BJ (cell line): ENCODE measurements at regions not wholly inside any gene's neighbourhood (a gene's known extent, or its start where the extent isn't known, plus 50 kb on each side); places are given as distances from the start of the nearest gene placed in this dataset.
"Not testable (repeated sequence)": the region's sequence is repeated elsewhere in the genome, so short reads cannot be mapped to it uniquely, and the experiment has no call there.

Experiments used
- CTCF ChIA-PET: fragments of 350-600 bp; formaldehyde crosslinking; extraction: SDS; loops from one replicate; lab custom pipeline; 2021; ENCODE audit warnings: antibody characterized with exemption, inconsistent platforms; lab: Yijun Ruan, JAX
- POLR2A ChIA-PET: fragments of 300-600 bp; sonication (Branson Sonifier 250); formaldehyde crosslinking; extraction: SDS; loops from one replicate; lab custom pipeline; 2021; ENCODE audit warnings: antibody characterized with exemption; lab: Charles Lee
- DNase-seq: peaks from one replicate; pipeline ENCODE4 v3.0.0-alpha.2; 2011; ENCODE audit warnings: low read depth
- H3K27me3 ChIP-seq: 2 replicates; pipeline ENCODE4 v1.6.0; 2011; ENCODE audit warnings: low read length; ENCODE audit not compliant: control insufficient read depth, insufficient read depth
- H3K36me3 ChIP-seq: 2 replicates; pipeline ENCODE4 v1.5.1; 2011; ENCODE audit warnings: low read length; ENCODE audit not compliant: control insufficient read depth, insufficient read depth
- H3K4me3 ChIP-seq: 2 replicates; pipeline ENCODE4 v1.5.1; 2011; ENCODE audit warnings: low read depth, mild to moderate bottlenecking, control low read depth, low read length
- CTCF ChIP-seq: IDR thresholded peaks from 2 replicates; pipeline ENCODE4 v1.5.1; 2011; ENCODE audit warnings: low read depth, mild to moderate bottlenecking, control low read depth, inconsistent platforms, low read length, moderate library complexity; ENCODE audit not compliant: insufficient read depth

- no peak for DNase-seq
- CTCF ChIA-PET, result no interaction called here
- TF ChIP-seq CTCF, result no peak
- POLR2A ChIA-PET, result no interaction called here
- H3K27me3 ChIP-seq, result peaks cover 1% of the 10 kb centered on the region; the same call in 1 of the 2 replicates
- H3K4me3 ChIP-seq, result no peak overlapping the region
- no peaks in the 10 kb centered on the region for H3K36me3 ChIP-seq
Observed at GRCh38 chr4:77282305-77282704, 125.3 kb downstream of the CCNG2 start.

GRCh38 chr4:77284036-77284435, 127.0 kb downstream of the CCNG2 start:
- DNase-seq, result no peak
- CTCF ChIA-PET, result no interaction called here
- POLR2A ChIA-PET, result no interaction called here

GRCh38 chr4:77286906-77287305, 129.9 kb downstream of the CCNG2 start:
- ChIA-PET POLR2A (no interaction called here), CTCF (no interaction called here)
- H3K4me3 ChIP-seq, result no peak overlapping the region

More at GRCh38 chr4:77284036-77284435, 127.0 kb downstream of the CCNG2 start:
- no peak for TF ChIP-seq CTCF
- H3K36me3 ChIP-seq, result no peaks in the 10 kb centered on the region
- no peak overlapping the region for H3K4me3 ChIP-seq
- H3K27me3 ChIP-seq, result peaks cover 1% of the 10 kb centered on the region; the same call in 1 of the 2 replicates

GRCh38 chr4:77293426-77293825, 136.4 kb downstream of the CCNG2 start:
- CTCF ChIA-PET, result interaction anchor here (0.8 to 1.1 kb wide), 3 partner anchors 15 to 308 kb away, joined by 3 to 4 read pairs (median 3); no protein-coding TSS in a partner anchor
- H3K4me3 ChIP-seq, result no peak overlapping the region
- H3K36me3 ChIP-seq, result no peaks in the 10 kb centered on the region
- no peak for TF ChIP-seq CTCF
- H3K27me3 ChIP-seq, result no peaks in the 10 kb centered on the region
- POLR2A ChIA-PET, result no interaction called here
- DNase-seq, result no peak

More at GRCh38 chr4:77286906-77287305, 129.9 kb downstream of the CCNG2 start:
- no peak for DNase-seq
- no peak for TF ChIP-seq CTCF
- H3K27me3 ChIP-seq, result peaks cover 1% of the 10 kb centered on the region; the same call in 1 of the 2 replicates
- no peaks in the 10 kb centered on the region for H3K36me3 ChIP-seq

GRCh38 chr4:77300996-77301395, 144.0 kb downstream of the CCNG2 start:
- H3K27me3 ChIP-seq, POLR2A ChIA-PET, H3K36me3 ChIP-seq, H3K4me3 ChIP-seq, DNase-seq: not testable (repeated sequence)
- CTCF ChIA-PET, result interaction anchor here (0.8 to 2.1 kb wide), 2 partner anchors 8 to 871 kb away, joined by 3 to 5 read pairs; no protein-coding TSS in a partner anchor

- ChIA-PET CTCF (interaction anchor here (1.2 to 3.9 kb wide), 2 partner anchors 65 to 66 kb away, joined by 6 to 25 read pairs; no protein-coding TSS in a partner anchor), POLR2A (no interaction called here)
- TF ChIP-seq CTCF, result no peak
- no peaks in the 10 kb centered on the region; the same call in 1 of the 2 replicates for H3K27me3 ChIP-seq
- no peak for DNase-seq
- no peak overlapping the region for H3K4me3 ChIP-seq
- H3K36me3 ChIP-seq, result no peaks in the 10 kb centered on the region
Observed at GRCh38 chr4:77305766-77306165, 148.8 kb downstream of the CCNG2 start.
